ENCODE measurements at regions not wholly inside any gene's neighbourhood (a gene's known extent, or its start where the extent isn't known, plus 50 kb on each side); places are given as distances from the start of the nearest gene placed in this dataset.
"Not testable (repeated sequence)": the region's sequence is repeated elsewhere in the genome, so short reads cannot be mapped to it uniquely, and the experiment has no call there.

- Mint-ChIP-seq H3K27me3 (peaks cover 6% of the 10 kb centered on the region), H3K36me3 (no peaks in the 10 kb centered on the region), H3K4me3 (no peak overlapping the region), H3K9me3 (no peaks in the 10 kb centered on the region), H3K27ac (no peak overlapping the region), H3K4me1 (no peaks in the 10 kb centered on the region)
- no peak for DNase-seq
Observed at GRCh38 chr10:16182144-16182543, 254.7 kb upstream of the PTER start.

- no peaks in the 10 kb centered on the region for H3K4me1 Mint-ChIP-seq
- H3K4me3 Mint-ChIP-seq = no peak overlapping the region
- no peak for DNase-seq
- no peaks in the 10 kb centered on the region for H3K36me3 Mint-ChIP-seq
- H3K27me3 Mint-ChIP-seq = peaks cover 6% of the 10 kb centered on the region
- H3K27ac Mint-ChIP-seq = no peak overlapping the region
- no peaks in the 10 kb centered on the region for H3K9me3 Mint-ChIP-seq
Observed at GRCh38 chr10:16182688-16183087, 254.1 kb upstream of the PTER start.

- Mint-ChIP-seq H3K36me3 (no peaks in the 10 kb centered on the region), H3K4me1 (peaks cover under 1% of the 10 kb centered on the region), H3K9me3 (no peaks in the 10 kb centered on the region), H3K27me3 (peaks cover 6% of the 10 kb centered on the region), H3K4me3 (no peak overlapping the region), H3K27ac (no peak overlapping the region)
- DNase-seq = no peak
Observed at GRCh38 chr10:16184096-16184597, 252.7 kb upstream of the PTER start.

- no peaks in the 10 kb centered on the region for H3K36me3 Mint-ChIP-seq
- H3K4me3 Mint-ChIP-seq = no peak overlapping the region
- no peaks in the 10 kb centered on the region for H3K9me3 Mint-ChIP-seq
- H3K27ac Mint-ChIP-seq = no peak overlapping the region
- DNase-seq = no peak
- peaks cover 8% of the 10 kb centered on the region for H3K4me1 Mint-ChIP-seq
- H3K27me3 Mint-ChIP-seq = peaks cover 9% of the 10 kb centered on the region
Observed at GRCh38 chr10:16184906-16185305, 251.9 kb upstream of the PTER start.

- Mint-ChIP-seq H3K9me3 (no peaks in the 10 kb centered on the region), H3K4me3 (no peak overlapping the region), H3K27me3 (peaks cover 19% of the 10 kb centered on the region), H3K4me1 (peaks cover 12% of the 10 kb centered on the region), H3K27ac (no peak overlapping the region), H3K36me3 (no peaks in the 10 kb centered on the region)
- DNase-seq = no peak
Observed at GRCh38 chr10:16186564-16186963, 250.2 kb upstream of the PTER start.

- Mint-ChIP-seq H3K36me3 (no peaks in the 10 kb centered on the region), H3K27ac (no peak overlapping the region), H3K27me3 (peaks cover 20% of the 10 kb centered on the region), H3K9me3 (no peaks in the 10 kb centered on the region), H3K4me3 (no peak overlapping the region), H3K4me1 (peaks cover 12% of the 10 kb centered on the region)
- no peak for DNase-seq
Observed at GRCh38 chr10:16187161-16187560, 249.6 kb upstream of the PTER start.

GRCh38 chr10:16192337-16192736 is 244.5 kb upstream of the PTER start:
- peaks cover 31% of the 10 kb centered on the region for H3K27me3 Mint-ChIP-seq
- H3K27ac Mint-ChIP-seq = no peak overlapping the region
- DNase-seq = no peak
- peaks cover 12% of the 10 kb centered on the region for H3K36me3 Mint-ChIP-seq
- no peak overlapping the region for H3K4me3 Mint-ChIP-seq
- peaks cover 16% of the 10 kb centered on the region for H3K9me3 Mint-ChIP-seq
- peaks cover 28% of the 10 kb centered on the region for H3K4me1 Mint-ChIP-seq

GRCh38 chr10:16193241-16193640 is 243.6 kb upstream of the PTER start:
- Mint-ChIP-seq H3K9me3 (peaks cover 16% of the 10 kb centered on the region), H3K27ac (no peak overlapping the region), H3K27me3 (peaks cover 31% of the 10 kb centered on the region), H3K4me1 (peaks cover 28% of the 10 kb centered on the region), H3K4me3 (no peak overlapping the region), H3K36me3 (peaks cover 12% of the 10 kb centered on the region)
- no peak for DNase-seq

GRCh38 chr10:16195178-16195769 is 241.5 kb upstream of the PTER start:
- H3K4me1 Mint-ChIP-seq = peaks cover 17% of the 10 kb centered on the region
- H3K27me3 Mint-ChIP-seq = peaks cover 25% of the 10 kb centered on the region
- peaks cover 12% of the 10 kb centered on the region for H3K36me3 Mint-ChIP-seq
- H3K9me3 Mint-ChIP-seq = peaks cover 18% of the 10 kb centered on the region
- no peak overlapping the region for H3K4me3 Mint-ChIP-seq
- DNase-seq = peak; percentile 6
- peak overlapping the region; percentile 69 for H3K27ac Mint-ChIP-seq

- no peak for DNase-seq
- peaks cover 12% of the 10 kb centered on the region for H3K36me3 Mint-ChIP-seq
- H3K4me1 Mint-ChIP-seq = peaks cover 17% of the 10 kb centered on the region
- peaks cover 25% of the 10 kb centered on the region for H3K27me3 Mint-ChIP-seq
- H3K9me3 Mint-ChIP-seq = peaks cover 22% of the 10 kb centered on the region
- no peak overlapping the region for H3K27ac Mint-ChIP-seq
- H3K4me3 Mint-ChIP-seq = no peak overlapping the region
Observed at GRCh38 chr10:16195894-16196293, 240.9 kb upstream of the PTER start.

GRCh38 chr10:16199216-16199615 is 237.6 kb upstream of the PTER start:
- Mint-ChIP-seq H3K4me1 (peaks cover 17% of the 10 kb centered on the region), H3K4me3 (no peak overlapping the region), H3K9me3 (peaks cover 23% of the 10 kb centered on the region), H3K27ac (no peak overlapping the region), H3K36me3 (peaks cover 12% of the 10 kb centered on the region), H3K27me3 (peaks cover 18% of the 10 kb centered on the region)
- DNase-seq = no peak

- not testable (repeated sequence) for H3K4me3 Mint-ChIP-seq, H3K27me3 Mint-ChIP-seq, H3K27ac Mint-ChIP-seq, H3K36me3 Mint-ChIP-seq, H3K4me1 Mint-ChIP-seq, DNase-seq
- peaks cover 24% of the 10 kb centered on the region for H3K9me3 Mint-ChIP-seq
Observed at GRCh38 chr10:16223618-16224017, 213.2 kb upstream of the PTER start.

GRCh38 chr10:16227674-16228073 is 209.1 kb upstream of the PTER start:
- Mint-ChIP-seq H3K27ac (no peak overlapping the region), H3K4me1 (no peaks in the 10 kb centered on the region), H3K4me3 (no peak overlapping the region), H3K36me3 (no peaks in the 10 kb centered on the region), H3K9me3 (peaks cover 15% of the 10 kb centered on the region), H3K27me3 (peaks cover 4% of the 10 kb centered on the region)
- DNase-seq = no peak

GRCh38 chr10:16231176-16231575 is 205.6 kb upstream of the PTER start:
- no peak overlapping the region for H3K4me3 Mint-ChIP-seq
- H3K9me3 Mint-ChIP-seq = peaks cover 3% of the 10 kb centered on the region
- peaks cover 4% of the 10 kb centered on the region for H3K27me3 Mint-ChIP-seq
- no peaks in the 10 kb centered on the region for H3K36me3 Mint-ChIP-seq
- DNase-seq = no peak
- H3K27ac Mint-ChIP-seq = no peak overlapping the region
- H3K4me1 Mint-ChIP-seq = no peaks in the 10 kb centered on the region

GRCh38 chr10:16231734-16232435 is 204.9 kb upstream of the PTER start:
- Mint-ChIP-seq H3K36me3 (no peaks in the 10 kb centered on the region), H3K4me1 (no peaks in the 10 kb centered on the region), H3K4me3 (no peak overlapping the region), H3K27ac (no peak overlapping the region), H3K27me3 (peaks cover 4% of the 10 kb centered on the region), H3K9me3 (peaks cover 3% of the 10 kb centered on the region)
- DNase-seq = no peak

GRCh38 chr10:16232441-16232840 is 204.4 kb upstream of the PTER start:
- Mint-ChIP-seq H3K4me3 (no peak overlapping the region), H3K4me1 (no peaks in the 10 kb centered on the region), H3K36me3 (no peaks in the 10 kb centered on the region), H3K9me3 (no peaks in the 10 kb centered on the region), H3K27me3 (peaks cover 4% of the 10 kb centered on the region), H3K27ac (no peak overlapping the region)
- no peak for DNase-seq

All from activated naive CD8-positive, alpha-beta T cell treated with anti-CD3 and anti-CD28 coated beads for 36 hours (primary cell).